LNCAP (cell line): ENCODE measurements at regions not wholly inside any gene's neighbourhood (a gene's known extent, or its start where the extent isn't known, plus 50 kb on each side); places are given as distances from the start of the nearest gene placed in this dataset.

Experiments
- TF ChIP-seq, protein P1 (sequence below): fragments of 450-650 bp; IDR thresholded peaks from 2 replicates; pipeline ENCODE4 v1.5.1; 2017; ENCODE audit warnings: mild to moderate bottlenecking

DNA sequence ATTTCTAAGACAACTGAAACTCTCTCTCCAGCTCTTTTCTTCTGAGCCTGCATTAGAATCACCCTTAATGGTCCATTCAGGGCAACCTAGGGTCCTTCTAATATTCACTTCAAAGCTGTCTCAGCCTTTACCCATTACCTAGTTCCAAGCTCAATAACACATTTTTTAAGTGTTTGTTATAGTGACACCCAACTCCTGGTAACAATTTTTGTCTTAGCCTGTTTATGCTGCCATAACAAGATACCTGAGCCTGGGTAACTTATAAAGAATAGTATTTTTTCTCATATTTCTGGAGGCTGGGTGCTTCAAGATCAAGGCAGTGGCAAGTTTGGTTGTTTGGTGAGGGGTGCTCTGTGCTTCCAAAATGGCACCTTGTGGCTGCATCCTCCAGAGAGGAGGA, 531.5 kb upstream of the USP24 start:
- TF ChIP-seq, protein P1, sequence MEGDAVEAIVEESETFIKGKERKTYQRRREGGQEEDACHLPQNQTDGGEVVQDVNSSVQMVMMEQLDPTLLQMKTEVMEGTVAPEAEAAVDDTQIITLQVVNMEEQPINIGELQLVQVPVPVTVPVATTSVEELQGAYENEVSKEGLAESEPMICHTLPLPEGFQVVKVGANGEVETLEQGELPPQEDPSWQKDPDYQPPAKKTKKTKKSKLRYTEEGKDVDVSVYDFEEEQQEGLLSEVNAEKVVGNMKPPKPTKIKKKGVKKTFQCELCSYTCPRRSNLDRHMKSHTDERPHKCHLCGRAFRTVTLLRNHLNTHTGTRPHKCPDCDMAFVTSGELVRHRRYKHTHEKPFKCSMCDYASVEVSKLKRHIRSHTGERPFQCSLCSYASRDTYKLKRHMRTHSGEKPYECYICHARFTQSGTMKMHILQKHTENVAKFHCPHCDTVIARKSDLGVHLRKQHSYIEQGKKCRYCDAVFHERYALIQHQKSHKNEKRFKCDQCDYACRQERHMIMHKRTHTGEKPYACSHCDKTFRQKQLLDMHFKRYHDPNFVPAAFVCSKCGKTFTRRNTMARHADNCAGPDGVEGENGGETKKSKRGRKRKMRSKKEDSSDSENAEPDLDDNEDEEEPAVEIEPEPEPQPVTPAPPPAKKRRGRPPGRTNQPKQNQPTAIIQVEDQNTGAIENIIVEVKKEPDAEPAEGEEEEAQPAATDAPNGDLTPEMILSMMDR: no peak

DNA sequence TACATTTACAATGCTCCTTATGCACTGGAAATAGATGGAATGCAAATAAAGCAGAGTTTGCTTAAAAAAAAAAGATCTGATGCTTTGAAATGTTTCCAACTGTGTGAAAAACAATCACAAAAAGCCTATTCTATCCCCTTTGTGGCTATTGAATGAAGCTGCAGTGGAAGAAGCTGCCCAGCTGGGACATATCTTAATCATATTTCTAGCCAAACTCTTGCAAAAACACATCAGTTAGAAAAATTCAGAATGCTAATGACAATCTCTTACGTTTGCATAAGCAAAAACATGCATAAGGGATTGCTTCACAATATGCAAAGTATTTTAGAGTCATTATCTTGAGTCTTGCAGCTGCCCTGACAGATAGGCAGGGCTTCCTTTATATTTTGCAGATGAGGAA, 526.4 kb upstream of the USP24 start:
- TF ChIP-seq, protein P1: no peak

DNA sequence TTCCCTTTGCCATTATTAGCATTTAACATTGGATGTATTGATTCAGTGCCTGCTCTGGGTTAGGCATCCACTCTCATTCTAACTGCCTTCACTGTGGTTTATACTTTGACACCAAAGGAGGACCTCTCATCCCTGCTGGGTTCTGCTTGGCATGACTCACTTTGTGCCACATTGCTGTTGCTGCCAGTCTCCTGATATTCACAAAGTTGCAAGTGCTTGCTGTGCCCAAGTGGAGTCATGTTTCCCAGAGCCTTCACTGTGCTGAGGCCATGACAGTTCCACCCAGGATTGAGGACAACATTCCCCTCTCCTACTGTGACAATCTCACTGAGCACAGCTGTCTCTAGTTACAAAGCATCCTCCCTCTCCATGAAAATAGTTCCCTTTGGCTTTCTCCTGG, 519.9 kb upstream of the USP24 start:
- TF ChIP-seq, protein P1: no peak

DNA sequence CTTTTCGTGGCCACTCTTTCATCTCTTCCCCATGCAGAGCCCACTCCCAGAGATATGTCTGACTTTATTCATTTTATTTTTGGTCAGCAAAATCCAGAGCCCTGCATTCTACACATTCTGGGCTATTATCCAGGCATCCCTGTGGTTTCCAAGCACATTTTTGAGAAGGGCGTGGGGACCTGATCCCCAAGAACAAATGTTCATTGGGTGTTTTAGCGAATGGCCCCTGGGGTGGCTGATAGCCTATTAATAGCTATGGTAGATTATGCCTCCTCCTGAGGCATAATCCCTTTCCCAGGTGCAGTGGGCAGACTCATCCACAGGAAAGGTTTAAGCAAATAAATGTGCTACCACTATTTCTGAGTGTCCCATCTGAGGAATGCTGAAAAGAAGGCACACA, 511.8 kb upstream of the USP24 start:
- TF ChIP-seq, protein P1: no peak

DNA sequence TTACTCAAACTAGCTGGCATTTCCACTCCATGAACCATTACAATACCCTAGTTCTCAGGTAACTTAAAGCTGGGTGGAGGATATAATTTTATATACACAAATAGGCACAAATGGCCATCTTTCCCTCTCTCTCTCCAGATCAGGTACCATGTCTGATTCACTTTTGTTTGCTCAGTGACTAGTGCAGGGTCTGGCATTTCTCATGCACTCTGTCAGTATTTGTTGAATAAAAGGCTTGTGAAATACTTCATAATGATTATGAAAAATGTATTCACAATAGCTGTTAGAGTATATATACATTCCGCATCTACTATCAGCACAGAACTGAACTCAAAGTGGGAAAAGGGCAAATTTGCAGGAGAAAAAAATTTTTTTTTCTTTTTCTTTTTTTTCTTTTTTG, 510.2 kb upstream of the USP24 start:
- TF ChIP-seq, protein P1: no peak

DNA sequence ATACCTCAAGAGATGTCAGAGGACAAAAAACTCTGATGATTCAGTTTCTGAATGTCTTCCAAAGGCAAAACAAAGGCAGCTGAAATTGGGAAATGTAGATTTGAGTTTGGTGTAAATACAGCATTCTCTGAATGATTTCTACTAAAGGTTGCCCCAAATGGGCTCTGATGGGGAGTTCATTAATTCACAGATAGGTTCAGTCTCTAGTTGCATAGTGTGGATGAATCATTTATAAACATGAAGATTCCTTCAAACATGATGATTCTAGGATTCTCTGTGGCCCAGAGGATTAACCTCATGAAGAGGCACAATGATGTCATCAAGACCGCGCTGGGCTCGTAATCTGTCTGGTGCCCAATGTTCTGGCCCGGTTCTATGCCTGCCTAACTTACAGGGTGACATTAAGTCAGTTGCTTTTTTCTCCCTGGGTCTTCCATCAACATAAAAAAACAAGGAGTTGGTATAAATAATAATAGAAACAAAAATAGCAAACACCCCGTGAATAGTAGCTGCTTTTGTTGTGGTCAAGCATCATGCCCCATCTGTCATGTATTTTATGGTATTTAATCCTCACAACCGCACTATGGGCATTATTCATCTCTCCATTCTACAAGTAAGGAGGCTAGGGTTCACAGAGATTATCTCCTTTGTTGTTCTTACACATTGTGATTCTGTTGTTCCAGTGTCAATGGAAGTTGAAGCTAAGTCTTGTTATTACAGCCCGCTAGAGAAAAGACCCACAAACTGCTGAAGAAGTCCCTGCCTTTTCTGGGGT, 509.6 kb upstream of the USP24 start:
- TF ChIP-seq, protein P1: no peak

DNA sequence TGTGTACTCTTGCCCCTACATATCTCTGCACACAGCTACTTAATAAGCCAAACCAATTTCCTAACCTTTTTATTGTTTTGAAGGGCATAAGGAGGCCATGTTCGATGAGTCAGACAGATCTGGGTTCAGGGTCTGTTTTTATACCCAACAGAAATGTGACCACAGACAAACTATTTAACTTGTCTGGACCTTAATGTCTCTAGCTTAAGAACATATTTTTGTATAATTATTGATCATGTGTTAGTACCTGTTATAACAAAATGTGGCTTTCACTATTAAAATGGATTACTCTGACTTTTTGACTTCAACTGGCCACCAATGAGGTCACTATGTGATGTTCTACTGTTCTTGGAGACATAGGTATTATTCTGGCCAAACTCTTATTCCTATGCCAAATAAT, 507.8 kb upstream of the USP24 start:
- TF ChIP-seq, protein P1: no peak

DNA sequence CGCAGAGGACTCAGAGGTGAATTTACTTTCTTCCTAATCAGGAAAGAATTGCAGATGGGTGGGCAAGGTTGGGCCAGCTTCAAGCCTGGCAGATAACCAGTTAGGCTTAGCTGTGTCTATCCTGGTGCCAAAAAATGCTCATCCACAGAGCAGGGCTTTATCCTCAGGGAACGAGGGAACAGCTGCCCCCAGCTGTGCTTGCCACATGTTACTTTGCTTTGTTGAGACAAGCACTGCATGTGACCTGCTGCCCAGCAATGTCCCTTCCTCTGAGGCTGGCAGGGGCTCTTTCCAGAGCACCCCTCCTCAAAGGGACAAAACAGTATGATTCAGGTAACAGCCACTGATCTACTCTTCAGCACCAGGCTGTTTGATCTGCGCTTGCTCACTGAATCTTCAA, 505.1 kb upstream of the USP24 start:
- TF ChIP-seq, protein P1: no peak
